HG03342 (cell line): ENCODE measurements at regions not wholly inside any gene's neighbourhood (a gene's known extent, or its start where the extent isn't known, plus 50 kb on each side); places are given as distances from the start of the nearest gene placed in this dataset.
"Not testable (repeated sequence)": the region's sequence is repeated elsewhere in the genome, so short reads cannot be mapped to it uniquely, and the experiment has no call there.

Source experiments
- ATAC-seq: cut with Tn5 transposase; IDR thresholded peaks from one replicate; pipeline ENCODE4 v1.9.1; 2021; ENCODE audit warnings: mild to moderate bottlenecking, moderate library complexity; ENCODE audit not compliant: unreplicated experiment

- no peak for ATAC-seq
Measured at GRCh38 chr4:42824278-42824977, 68.1 kb upstream of the GRXCR1 start.

DNA sequence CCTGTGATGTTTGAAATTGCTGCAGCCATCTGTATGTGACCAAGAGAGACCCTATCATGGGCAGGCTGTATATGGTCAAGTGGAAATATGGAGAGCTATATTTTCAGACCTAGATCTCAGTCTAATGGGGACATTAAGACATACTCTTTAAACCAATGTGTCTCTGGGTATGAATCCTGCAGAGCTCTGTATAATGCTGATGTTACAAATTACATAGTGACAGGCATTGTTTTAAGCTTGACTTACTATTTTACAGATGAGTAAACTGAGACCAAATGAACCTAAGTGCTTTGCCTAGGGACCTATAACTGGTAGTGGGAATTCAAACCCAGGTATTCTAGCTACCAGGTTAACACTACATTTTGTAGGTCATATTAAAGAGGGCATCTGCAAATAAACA lies 71.3 kb upstream of the GRXCR1 start:
- ATAC-seq, result no peak

- ATAC-seq, result no peak
Measured at GRCh38 chr4:42819863-42820514, 72.5 kb upstream of the GRXCR1 start.

GRCh38 chr4:42817913-42818312 lies 74.6 kb upstream of the GRXCR1 start:
- ATAC-seq, result no peak

GRCh38 chr4:42816880-42817400 lies 75.6 kb upstream of the GRXCR1 start:
- ATAC-seq, result peak; percentile 9

DNA sequence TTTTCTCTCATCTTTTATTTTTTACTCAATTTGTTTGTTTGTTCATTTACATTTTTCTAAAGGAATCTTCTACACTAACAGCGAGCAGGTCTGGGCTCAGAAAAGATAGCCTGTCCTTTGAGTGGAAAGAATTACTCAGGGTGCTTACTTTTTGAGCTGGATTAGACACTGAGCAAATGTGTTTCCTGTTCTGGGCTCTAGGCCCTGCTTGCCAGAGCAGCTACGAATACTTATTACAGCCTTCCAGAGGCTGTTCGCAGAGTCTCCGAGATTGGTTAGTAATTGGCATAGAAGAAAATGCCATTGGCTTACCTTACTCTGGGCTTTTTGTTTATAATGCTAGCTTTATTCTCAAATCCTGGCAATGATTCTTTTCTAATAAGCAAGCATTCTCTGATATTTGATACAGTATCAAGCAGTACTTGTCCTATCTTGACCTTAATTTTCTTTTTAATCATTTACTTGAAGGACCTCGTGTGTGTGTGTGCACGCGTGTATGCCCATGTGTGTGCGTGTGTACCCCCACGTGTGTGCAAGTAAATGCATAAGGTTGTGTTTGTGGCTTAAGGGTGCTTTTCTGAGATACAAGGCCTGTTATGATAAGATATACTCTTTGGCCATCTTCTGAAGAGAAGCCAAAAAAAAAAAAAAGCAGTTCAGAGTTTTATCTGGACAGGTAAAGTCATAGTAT lies 76.2 kb upstream of the GRXCR1 start:
- ATAC-seq, result no peak

GRCh38 chr4:42809419-42810084 lies 83.0 kb upstream of the GRXCR1 start:
- no peak for ATAC-seq

DNA sequence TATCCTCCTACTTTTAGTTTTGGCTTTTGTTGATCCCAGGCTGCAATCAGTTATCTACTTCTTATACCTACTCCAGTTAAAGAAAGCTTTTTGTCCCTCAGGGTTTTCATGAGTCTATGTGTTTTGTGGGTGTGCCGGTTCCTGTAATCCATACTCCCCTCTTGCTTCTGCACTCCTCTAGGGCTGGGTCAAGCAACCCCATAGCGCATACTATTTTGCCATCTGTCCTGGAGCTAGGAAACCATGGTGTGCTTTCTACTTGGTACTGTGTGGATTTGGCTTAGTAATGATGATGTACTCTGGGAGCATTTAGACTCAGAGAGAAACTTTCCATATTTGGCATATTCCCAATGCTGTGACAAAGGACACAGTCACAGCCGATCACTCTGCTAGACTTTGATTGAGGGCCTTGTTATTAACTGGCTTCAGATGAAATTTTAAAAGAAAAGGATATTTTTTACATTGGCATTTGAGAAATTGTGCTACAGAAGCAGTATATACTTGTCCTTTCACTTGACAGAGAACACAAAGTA lies 86.1 kb upstream of the GRXCR1 start:
- no peak for ATAC-seq

DNA sequence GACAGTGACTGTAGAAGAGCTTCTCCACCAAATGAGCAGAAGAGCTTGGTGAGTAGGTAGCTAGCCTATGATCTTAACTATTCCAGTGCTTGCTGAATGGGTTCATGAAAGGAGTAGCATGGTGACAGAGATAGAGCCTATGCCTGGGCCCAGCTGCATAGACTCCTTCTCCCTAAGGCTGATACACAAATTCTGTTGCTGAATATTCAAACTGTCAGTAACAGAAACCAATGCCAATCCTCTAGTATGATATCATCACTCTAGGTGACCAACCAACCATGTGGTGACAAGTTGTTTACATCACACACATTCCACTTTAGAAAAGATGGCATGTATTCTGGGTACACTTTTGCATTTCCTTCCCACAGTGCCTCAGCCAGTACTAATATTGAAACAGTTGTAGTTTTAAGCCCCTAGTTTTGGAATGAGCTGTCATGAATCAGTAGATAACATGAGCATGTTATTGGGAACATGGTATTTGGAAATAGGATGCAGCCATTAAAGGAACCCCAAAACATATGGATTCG lies 103.4 kb upstream of the GRXCR1 start:
- ATAC-seq, result no peak

GRCh38 chr4:42787079-42787463 lies 105.4 kb upstream of the GRXCR1 start:
- no peak for ATAC-seq

GRCh38 chr4:42786350-42787078 lies 106.0 kb upstream of the GRXCR1 start:
- ATAC-seq, result no peak

GRCh38 chr4:42785817-42786216 lies 106.7 kb upstream of the GRXCR1 start:
- no peak for ATAC-seq

DNA sequence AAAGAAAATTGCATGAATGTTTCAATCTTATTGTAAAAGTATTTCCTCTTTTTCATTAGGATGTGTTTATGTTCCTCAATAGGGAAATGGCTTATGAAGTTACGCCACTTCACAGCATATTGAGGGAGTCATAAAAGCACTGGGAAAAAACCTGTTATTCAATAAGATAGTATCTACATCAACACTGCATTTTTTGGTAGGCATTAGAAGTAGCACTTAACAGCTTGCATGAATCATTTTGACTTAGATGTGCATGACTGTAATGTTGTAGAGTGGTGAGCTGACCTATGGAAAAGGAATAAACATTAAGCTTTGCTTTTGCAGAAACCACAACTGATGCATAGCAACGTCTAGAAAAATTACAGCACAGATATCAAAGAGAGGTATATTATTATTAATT lies 111.2 kb upstream of the GRXCR1 start:
- no peak for ATAC-seq

DNA sequence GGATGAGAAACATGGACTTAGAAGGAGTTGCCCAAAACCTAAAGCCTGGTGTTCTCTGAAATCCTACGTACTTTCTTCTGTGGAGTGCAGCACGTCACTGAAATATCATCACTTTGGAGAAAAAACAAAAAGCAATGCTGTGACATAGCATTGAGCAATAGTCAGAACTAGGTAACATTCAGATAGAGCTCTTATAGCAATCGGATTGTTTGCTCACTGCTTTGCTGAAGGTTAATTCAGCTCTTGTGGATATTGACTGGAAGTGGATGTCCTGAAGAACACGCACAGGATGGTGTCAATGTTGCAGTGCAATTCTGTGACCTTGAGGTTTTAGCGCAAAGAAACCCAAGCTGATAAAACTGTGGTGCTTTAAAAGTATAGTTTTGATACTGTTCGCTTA lies 114.2 kb upstream of the GRXCR1 start:
- ATAC-seq, result no peak

DNA sequence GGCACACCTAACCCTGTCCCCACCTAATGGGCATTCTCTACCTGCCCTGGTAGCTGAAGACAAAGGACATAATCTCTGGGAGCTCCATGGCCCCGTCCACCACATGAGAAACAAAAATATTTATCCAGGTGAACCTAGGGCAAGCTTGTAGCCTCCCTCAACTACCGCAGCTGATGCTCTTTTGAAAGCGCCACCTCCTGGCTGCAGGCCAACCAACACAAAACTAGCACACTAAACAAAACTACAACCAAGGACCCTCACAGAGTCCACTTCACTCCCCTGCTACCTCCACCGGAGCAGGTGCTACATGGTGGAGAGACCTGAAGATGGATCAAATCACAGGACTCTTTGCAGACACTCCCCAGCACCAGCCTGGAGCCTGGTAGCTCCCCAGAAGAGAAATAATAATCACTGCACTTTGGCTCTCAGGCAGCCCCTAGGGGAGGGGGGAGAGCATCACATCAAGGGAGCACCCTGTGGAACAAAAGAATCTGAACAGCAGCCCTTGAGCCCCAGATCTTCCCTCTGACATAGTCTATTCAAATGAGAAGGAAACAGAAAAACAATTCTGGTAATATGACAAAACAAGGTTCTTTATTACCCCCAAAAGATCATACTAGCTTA lies 111.3 kb upstream of the ATP8A1 start:
- ATAC-seq, result no peak

DNA sequence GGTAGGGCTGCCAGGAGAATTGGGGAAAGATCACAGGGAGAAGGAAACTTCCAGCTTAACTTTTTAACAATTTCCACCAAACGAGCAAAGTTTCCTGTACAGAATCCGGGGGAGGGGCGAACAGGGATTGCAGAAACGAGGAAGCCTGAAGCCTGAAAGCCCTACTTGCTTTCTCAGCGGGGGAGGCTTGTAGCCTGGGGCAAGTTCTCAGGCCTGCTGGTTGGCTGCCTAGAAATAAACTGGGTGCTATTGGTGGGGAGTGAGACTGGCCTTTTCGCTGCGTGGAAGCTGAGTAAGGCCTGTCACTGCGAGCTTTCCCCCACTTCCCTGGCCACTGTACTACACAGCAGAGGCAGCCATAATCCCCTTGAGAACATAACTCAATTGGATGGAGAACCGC lies 110.8 kb upstream of the ATP8A1 start:
- no peak for ATAC-seq

GRCh38 chr4:42761804-42762203 lies 104.9 kb upstream of the ATP8A1 start:
- ATAC-seq, result no peak

DNA sequence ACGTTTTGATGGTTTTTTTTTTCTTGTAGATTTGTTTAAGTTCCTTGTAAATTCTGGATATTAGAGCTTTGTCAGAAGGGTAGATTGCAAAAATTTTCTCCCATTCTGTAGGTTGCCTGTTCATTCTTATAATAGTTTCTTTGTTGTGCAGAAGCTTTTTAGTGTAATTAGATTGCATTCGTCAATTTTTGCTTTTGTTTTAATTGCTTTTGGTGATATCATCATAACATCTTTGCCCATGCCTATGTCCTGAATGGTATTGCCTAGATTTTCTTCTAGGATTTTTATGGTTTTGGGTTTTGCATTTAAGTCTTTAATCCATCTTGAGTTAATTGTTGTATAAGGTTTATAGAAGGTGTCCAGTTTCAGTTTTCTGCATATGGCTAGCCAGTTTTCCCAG lies 98.1 kb upstream of the ATP8A1 start:
- ATAC-seq, result not testable (repeated sequence)

DNA sequence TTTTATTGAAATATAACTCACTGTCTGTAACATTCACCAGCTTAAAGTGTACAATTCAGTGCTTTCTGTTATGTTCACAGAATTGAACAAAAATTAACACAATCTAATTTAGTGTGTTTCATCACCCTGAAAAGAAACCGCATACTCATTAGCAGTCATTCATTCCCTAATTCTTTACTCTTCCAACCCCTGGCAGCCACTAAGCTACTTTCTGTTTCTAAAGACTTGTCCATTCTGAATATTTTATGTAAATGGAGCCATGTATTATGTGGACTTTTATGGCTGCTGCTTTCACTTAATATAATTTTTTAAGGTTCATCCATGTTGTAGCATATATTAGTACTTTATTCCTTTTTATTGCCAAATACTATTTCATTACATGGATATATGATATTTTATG lies 94.7 kb upstream of the ATP8A1 start:
- no peak for ATAC-seq

DNA sequence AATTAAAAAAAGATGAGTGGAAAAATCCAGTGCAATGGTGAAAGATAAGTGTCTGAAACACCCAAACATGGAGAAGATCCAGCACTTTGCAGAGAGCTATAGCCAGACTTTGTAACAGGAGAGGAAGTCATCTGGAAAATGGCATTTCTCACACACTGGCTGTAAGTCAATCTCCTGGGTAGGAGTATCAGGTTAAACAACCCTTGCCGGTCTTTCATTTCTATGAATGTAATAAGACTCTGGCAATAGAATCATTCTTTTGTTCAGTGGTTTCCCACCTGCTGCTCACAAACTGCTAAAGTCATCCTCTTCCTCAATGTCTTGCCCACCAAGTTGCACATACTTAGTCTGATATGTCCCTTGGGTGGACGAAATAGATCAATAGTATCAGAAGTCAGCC lies 94.0 kb upstream of the ATP8A1 start:
- no peak for ATAC-seq
